ENCODE measurements at regions not wholly inside any gene's neighbourhood (a gene's known extent, or its start where the extent isn't known, plus 50 kb on each side); places are given as distances from the start of the nearest gene placed in this dataset.
"Not testable (repeated sequence)": the region's sequence is repeated elsewhere in the genome, so short reads cannot be mapped to it uniquely, and the experiment has no call there.

DNA sequence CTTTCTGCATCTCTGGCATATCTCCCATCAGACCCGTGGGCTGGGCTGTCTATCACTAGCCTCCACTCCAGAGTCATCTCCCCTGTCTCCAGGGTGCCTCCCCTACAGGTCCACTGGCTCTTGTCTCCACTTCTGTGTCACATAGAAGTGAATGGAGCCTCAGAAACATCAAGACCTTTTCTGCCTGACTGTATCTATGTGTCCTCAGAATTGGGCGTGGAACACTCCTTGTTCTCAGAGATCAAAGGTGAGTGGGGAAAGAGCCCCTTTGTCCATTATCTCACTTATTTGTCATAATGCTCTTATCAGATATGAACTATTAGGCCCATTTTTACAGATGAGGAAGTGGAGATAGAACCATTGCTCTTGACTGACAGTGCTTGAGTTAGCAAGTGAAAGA is 211.0 kb downstream of the CYRIA start:
- no peak for DNase-seq

DNA sequence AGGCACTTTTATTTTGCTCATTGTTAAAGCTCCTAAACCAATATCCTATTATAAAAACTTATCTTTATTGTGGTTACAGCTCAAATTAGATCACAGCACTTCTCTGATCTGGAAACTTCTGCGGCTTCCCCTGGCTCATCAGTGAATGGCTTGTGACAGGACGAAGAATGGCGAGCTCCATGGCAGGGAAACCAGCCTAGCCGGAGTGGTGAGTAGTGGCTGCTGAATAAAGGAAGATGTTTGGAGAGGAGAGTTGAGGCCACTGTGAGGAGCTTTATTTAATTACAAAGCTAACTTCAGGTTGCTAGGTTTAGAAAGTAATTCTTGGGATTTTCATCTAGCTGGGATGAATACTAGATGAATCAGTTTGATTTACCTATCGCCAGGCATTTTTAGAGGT is 213.5 kb downstream of the CYRIA start:
- no peak for DNase-seq

GRCh38 chr2:16446706-16447105 is 218.9 kb downstream of the CYRIA start:
- DNase-seq: no peak

GRCh38 chr2:16442971-16443370 is 222.7 kb downstream of the CYRIA start:
- DNase-seq: no peak

DNA sequence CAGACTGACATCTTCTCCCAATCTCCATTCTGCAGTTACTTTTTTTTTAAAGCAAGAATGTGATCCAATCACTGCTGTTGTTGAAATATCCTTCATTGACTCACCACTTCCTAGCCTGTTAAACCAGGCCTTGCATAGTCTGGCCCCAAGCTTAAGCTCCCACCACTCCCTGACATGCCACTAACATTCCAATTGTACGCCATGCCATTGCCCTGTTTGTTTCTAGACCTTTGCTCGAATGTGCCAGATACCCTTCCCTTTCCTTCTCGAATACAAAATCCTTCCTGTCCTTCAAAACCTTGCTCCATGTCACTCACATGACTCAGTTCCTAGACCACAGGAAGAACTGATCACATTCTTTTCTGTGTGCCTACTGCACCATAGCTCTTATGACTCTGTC is 224.2 kb downstream of the CYRIA start:
- no peak for DNase-seq

DNA sequence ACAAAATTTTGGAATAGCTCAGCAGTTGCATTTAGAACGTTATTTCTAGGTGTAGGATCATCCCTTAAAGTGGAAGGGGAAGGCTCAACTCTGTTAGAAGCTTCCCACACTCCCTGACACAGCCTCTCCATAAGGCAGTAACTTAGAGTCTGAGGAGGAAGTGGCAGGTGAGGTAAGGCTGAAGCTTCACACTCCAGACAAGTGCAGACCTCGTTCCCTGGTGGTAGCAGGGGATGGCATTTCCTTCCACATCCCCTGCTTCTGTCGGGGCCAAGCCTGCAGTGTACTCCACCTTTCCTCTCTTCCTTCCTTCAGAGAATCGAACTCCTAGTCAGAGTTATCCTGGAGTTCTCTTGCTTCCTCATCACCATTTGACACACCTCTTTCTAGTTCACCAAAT is 224.7 kb downstream of the CYRIA start:
- no peak for DNase-seq

GRCh38 chr2:16438613-16439321 is 226.9 kb downstream of the CYRIA start:
- no peak for DNase-seq

- DNase-seq: no peak
Measured at GRCh38 chr2:16437189-16437588, 228.4 kb downstream of the CYRIA start.

- no peak for DNase-seq
Measured at GRCh38 chr2:16434393-16434792, 231.2 kb downstream of the CYRIA start.

- DNase-seq: no peak
Measured at GRCh38 chr2:16430846-16431245, 234.8 kb downstream of the CYRIA start.

- no peak for DNase-seq
Measured at GRCh38 chr2:16429431-16430145, 236.0 kb downstream of the CYRIA start.

DNA sequence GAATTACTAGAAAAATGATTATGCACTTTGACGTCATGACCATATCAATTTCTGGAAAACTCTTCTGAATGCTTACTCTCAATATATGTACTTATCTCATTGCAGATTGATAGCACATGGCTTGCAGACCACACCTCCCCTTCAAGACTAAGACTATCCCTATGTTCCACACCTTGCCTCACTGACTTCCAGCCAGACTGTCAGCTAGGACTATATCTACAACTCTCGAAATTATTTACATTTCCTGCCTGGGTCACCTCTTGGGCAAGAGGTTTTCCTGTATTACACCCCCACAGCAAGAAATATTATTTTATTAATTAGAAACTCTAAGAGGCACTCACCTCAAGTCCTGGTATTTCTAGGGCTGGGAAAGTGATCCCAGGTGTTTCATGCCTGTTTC is 236.6 kb downstream of the CYRIA start:
- DNase-seq: no peak

- no peak for DNase-seq
Measured at GRCh38 chr2:16425462-16426336, 239.9 kb downstream of the CYRIA start.

DNA sequence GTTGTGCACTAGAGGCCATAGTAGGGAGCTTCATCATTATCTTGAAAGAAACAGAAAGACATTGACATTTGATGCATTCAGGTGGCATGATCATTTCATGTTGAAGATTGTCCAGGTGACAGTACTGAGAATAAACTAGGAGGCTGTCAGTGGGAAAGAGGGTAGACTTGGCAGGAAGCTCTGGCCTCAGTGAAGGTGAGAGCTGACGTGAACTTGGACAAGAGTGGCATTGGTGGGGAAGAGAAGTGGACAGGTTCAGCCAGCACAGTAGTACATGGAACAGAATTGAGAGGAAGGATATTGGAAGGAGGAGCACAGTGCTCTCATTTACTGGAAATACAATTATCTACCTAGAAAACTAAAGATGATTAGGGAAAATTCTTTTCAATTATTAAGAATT is 245.2 kb downstream of the CYRIA start:
- no peak for DNase-seq

- no peak for DNase-seq
Measured at GRCh38 chr2:16417726-16418125, 247.9 kb downstream of the CYRIA start.

DNA sequence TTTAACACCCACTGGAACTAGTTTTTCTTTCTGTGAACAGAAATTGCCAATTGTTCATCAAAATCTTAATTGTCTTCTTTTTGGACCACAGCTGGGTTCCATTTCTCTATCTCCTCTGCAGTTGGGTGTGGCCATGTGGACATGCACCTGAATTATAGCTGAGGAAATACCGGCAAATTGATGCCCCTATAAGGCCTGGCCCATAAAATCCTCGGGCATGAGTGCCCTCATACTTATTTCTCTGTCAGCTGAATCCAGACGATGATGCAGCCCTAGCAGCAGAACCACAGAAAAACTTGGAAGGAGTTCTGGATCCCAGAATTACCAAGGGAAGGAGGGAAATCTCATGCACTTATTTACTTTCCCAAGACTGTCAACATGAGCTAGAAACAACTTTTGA is 249.0 kb downstream of the CYRIA start:
- no peak for DNase-seq

- DNase-seq: not testable (repeated sequence)
Measured at GRCh38 chr2:16415861-16416260, 249.8 kb downstream of the CYRIA start.

DNA sequence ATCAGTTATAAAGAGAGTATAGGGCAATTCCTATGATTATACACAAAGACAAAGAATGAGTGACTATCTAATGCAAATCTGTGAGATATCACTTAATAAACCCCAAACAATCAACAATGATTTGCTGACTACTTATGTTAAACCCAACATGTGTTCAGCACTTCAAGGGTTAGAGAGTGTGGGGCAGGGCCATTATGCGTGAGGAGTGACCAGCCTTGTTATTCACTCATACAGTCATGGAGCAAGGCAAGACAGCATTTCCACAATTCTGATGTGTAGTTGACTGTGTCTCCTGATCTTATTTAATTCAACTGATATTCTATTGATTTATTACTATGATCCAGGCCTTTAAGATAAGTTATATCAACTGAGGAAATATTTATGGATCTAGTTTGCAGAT is 251.7 kb downstream of the CYRIA start:
- DNase-seq: no peak

DNA sequence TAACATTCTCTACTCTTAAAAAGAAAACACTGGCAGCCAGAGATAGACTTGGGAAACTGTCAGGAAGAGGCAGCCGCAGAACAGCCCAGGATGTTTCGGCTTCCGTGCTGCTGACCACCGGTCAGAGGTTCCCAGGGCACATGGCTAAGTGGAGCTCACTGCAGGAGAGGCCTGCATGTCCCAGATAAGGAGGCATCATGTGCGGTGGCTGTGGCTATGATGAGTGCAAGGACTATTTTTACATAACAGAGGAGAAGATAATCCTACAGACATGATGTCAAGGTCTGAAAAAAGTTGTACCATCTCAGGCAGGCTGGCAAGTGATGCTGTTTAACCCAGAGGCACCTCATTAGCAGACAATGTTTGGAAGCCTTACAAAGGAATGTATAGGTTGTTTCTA is 252.3 kb downstream of the CYRIA start:
- DNase-seq: no peak

DNA sequence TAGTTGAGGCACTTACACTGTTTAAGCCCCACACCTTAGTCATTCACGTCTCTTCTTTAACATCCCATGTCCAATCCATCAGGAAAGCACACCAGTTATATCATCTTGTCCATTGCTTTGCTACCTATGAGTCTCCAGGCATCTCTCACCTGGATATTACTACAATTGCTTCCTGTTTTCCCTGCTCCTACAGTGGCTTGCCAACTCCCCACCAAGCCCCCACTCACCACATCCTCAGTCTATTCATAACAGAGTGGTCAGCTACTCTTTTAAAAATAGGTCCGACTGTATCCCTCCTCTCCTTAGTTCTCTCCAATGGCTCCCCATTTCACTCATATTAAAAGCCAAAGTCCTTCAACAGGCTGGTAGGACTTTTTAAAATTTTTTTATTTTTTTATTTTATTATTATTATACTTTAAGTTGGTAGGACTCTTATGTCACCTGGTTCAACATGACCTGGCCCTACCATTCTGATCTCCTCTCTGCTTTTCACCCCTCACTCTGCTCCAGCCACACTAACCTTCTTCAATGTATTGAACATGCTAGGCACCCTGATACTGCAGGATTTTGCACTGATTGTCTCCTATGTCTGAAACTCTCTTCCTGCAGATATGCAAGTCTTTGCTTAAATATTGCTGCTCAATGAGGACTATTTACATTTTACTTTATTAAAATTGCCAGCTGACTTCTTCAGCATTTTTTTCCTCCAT is 253.2 kb downstream of the CYRIA start:
- no peak for DNase-seq

DNA sequence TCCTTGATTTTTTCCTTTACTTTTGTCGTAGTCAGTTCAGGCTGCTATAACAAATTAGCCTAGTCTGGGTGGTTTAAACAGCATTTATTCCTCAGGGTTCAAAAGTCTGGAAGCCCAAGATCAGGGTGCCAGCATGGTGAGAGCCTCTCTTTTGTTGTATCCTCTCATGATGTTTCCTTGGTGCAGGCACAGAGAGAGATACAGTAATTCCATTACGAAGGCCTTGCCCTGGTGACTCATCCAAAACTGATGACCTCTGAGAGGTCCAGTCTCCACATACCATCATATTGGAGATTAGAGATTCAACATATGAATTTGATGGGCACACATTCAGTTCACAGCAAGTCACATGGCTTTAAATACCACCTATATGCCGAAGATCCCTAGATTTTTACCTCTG is 253.8 kb downstream of the CYRIA start:
- DNase-seq: no peak

DNA sequence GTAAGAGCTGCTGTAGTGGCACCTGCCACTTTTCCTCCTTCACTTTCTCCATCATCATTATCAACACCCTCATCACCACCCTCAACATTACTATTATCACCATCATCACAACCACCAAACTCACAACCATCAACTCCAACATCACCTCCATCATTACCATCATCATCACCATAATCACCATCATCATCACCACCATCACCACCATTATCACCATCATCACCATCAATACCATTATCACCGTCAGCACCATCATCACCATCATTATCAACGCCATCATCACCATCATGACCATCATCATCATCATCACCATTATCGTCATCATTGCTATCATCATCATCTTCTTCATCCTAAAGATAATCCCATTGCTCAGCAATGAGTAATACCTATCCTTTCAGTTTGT is 255.8 kb downstream of the CYRIA start:
- DNase-seq: no peak

GRCh38 chr2:16409006-16409390 is 256.6 kb downstream of the CYRIA start:
- DNase-seq: no peak

Data from activated CD4-positive, alpha-beta T cell treated with anti-CD3 and anti-CD28 coated beads for 4 hours (primary cell).